ENCODE measurements at regions not wholly inside any gene's neighbourhood (a gene's known extent, or its start where the extent isn't known, plus 50 kb on each side); places are given as distances from the start of the nearest gene placed in this dataset.

GRCh38 chr2:120591572-120591971 is 144.1 kb upstream of the GLI2 start:
- TF ChIP-seq CTCF (IDR thresholded peaks at IDR 0.05) = no peak
- TF ChIP-seq POLR2A (IDR thresholded peaks at IDR 0.05) = no peak
- no peak for TF ChIP-seq POLR2AphosphoS5 (IDR thresholded peaks at IDR 0.05)
